HL-60 (cell line): ENCODE measurements at regions not wholly inside any gene's neighbourhood (a gene's known extent, or its start where the extent isn't known, plus 50 kb on each side); places are given as distances from the start of the nearest gene placed in this dataset.
A peak's percentile ranks its signal among the peaks of the same experiment; 100 is the strongest.

ENCODE experiments used
- DNase-seq, 2 experiments: peaks; one replicate each; pipeline ENCODE4 v3.0.0-alpha.2; 2010 to 2020; ENCODE audit warnings: low read depth in 1 of 2, low spot score in 1 of 2
- H3K27ac ChIP-seq: fragments of 250-450 bp; sonication (Bioruptor Pico); replicated peaks from 2 replicates; pipeline ENCODE4 v1.5.1; 2020; ENCODE audit warnings: mild to moderate bottlenecking, moderate library complexity
- H3K27me3 ChIP-seq: fragments of 250-450 bp; sonication (Bioruptor Pico); 2 replicates; pipeline ENCODE4 v1.5.1; 2021; ENCODE audit warnings: mild to moderate bottlenecking, moderate library complexity; ENCODE audit not compliant: insufficient read depth, poor library complexity, severe bottlenecking
- H3K4me3 ChIP-seq: replicated peaks from 2 replicates; pipeline ENCODE4 v1.5.1; 2011; ENCODE audit warnings: mild to moderate bottlenecking, control low read depth, low read length; ENCODE audit not compliant: insufficient read depth
- GABPA ChIP-seq: IDR thresholded peaks from 2 replicates; pipeline ENCODE4 v1.6.1; 2012; ENCODE audit warnings: low read depth
- POLR2AphosphoS5 ChIP-seq: IDR thresholded peaks from 2 replicates; pipeline ENCODE4 v1.6.1; 2012; ENCODE audit warnings: low read depth
- REST ChIP-seq: IDR thresholded peaks from 2 replicates; pipeline ENCODE4 v1.6.1; 2012; ENCODE audit warnings: low read depth; ENCODE audit not compliant: insufficient replicate concordance
- SPI1 ChIP-seq: IDR thresholded peaks from 2 replicates; pipeline ENCODE4 v1.6.1; 2012; ENCODE audit warnings: low read depth, mild to moderate bottlenecking, borderline replicate concordance
- TF ChIP-seq, protein P1 (sequence below): IDR thresholded peaks from one replicate; pipeline ENCODE4 v1.5.1; 2011; ENCODE audit warnings: low read length, control low read depth, inconsistent platforms; ENCODE audit not compliant: insufficient read depth

DNA sequence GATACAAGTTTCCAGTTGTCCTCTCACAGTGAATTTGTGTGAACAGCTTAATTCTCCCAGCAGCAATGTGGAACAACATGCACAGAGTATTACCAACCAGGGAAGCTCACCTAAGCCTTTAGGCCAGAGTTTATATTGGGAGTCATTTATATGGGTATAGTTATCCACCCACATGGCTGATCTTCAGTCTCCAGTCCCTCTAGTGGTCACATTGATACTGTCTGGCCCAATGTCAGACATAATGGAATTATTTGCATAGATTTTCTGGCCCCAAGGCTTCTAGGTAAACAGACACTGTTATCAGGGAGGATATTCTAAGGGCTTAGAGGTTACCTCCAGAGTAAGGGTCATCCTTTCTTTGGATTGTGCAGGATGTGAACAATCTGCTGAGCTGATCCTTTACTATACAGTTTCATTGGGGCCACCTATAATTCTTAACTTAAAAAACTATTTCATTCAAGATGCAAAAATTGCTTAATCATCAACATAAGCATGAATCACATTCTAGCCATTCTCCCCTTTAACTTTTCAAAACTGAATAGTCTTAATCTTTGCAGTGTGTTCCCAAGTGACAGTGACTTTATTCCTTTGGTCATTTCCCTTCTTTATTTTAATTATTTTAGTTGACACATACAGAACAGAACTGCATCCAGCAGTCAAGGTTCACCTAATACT lies 210.9 kb downstream of the LTN1 start:
- no peak for TF ChIP-seq POLR2AphosphoS5
- TF ChIP-seq, protein P1, sequence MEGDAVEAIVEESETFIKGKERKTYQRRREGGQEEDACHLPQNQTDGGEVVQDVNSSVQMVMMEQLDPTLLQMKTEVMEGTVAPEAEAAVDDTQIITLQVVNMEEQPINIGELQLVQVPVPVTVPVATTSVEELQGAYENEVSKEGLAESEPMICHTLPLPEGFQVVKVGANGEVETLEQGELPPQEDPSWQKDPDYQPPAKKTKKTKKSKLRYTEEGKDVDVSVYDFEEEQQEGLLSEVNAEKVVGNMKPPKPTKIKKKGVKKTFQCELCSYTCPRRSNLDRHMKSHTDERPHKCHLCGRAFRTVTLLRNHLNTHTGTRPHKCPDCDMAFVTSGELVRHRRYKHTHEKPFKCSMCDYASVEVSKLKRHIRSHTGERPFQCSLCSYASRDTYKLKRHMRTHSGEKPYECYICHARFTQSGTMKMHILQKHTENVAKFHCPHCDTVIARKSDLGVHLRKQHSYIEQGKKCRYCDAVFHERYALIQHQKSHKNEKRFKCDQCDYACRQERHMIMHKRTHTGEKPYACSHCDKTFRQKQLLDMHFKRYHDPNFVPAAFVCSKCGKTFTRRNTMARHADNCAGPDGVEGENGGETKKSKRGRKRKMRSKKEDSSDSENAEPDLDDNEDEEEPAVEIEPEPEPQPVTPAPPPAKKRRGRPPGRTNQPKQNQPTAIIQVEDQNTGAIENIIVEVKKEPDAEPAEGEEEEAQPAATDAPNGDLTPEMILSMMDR: peak; percentile 46
- H3K27ac ChIP-seq: no peak overlapping the region
- DNase-seq: peak in 1 of 2 experiments; percentile 2

DNA sequence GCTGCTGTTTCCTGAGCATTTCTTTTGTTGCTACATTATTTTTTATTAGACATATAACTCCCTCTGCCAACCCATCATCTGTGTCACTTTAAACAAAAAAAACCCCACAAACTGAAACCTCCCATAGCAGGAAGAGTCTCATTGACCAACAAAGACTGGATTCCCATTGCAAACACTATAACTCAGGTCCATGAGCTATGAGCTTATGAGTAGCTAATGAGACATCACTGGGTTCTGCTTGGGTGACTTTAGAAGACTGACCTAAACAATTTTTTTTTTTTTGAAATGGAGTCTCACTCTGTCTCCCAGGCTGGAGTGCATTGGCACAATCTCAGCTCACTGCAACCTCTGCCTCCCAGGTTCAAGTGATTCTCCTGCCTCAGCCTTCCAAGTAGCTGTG lies 212.8 kb downstream of the LTN1 start:
- Histone ChIP-seq H3K27ac (no peak overlapping the region), H3K27me3 (no peaks in the 10 kb centered on the region), H3K4me3 (no peak overlapping the region)
- TF ChIP-seq SPI1: no peak
- TF ChIP-seq, protein P1: no peak
- no peak for TF ChIP-seq GABPA
- TF ChIP-seq REST: no peak
- no peak for DNase-seq

More for the DNA sequence above, 210.9 kb downstream of the LTN1 start:
- H3K4me3 ChIP-seq: no peak overlapping the region
- H3K27me3 ChIP-seq: no peaks in the 10 kb centered on the region

- no peak overlapping the region for H3K4me3 ChIP-seq
- no peak for TF ChIP-seq POLR2AphosphoS5
- no peak for TF ChIP-seq REST
- no peak for TF ChIP-seq GABPA
- no peak for TF ChIP-seq SPI1
- TF ChIP-seq, protein P1: no peak
- no peaks in the 10 kb centered on the region for H3K27me3 ChIP-seq
- no peak overlapping the region for H3K27ac ChIP-seq
- DNase-seq: no peak
These were observed 216.4 kb downstream of the LTN1 start for GRCh38 chr21:28776251-28776650.

DNA sequence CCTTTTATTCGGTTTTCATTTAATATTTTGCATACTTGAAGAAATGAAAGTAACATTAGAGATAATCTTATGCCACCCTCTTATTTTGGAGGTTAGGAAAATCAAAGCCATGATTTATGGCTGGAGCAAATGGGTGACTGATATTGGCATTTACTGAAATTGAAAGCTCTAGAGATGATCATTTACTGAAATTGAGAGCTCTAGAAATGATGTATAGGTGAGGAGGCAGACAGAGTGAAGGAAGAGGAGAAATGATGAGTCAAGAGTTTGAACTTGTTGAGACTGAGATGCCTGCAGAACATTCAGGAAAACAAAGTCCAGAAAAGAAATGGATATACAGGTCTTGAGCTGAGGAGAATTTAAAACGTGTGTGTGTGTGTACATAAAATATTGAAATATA lies 217.6 kb downstream of the LTN1 start:
- DNase-seq: no peak
- TF ChIP-seq, protein P1: no peak
- no peak for TF ChIP-seq SPI1
- TF ChIP-seq REST: no peak
- no peak for TF ChIP-seq POLR2AphosphoS5
- no peak for TF ChIP-seq GABPA

More for the DNA sequence above, 217.6 kb downstream of the LTN1 start:
- H3K27me3 ChIP-seq: no peaks in the 10 kb centered on the region
- H3K27ac ChIP-seq: no peak overlapping the region
- H3K4me3 ChIP-seq: no peak overlapping the region
